ENCODE measurements at regions not wholly inside any gene's neighbourhood (a gene's known extent, or its start where the extent isn't known, plus 50 kb on each side); places are given as distances from the start of the nearest gene placed in this dataset.

DNA sequence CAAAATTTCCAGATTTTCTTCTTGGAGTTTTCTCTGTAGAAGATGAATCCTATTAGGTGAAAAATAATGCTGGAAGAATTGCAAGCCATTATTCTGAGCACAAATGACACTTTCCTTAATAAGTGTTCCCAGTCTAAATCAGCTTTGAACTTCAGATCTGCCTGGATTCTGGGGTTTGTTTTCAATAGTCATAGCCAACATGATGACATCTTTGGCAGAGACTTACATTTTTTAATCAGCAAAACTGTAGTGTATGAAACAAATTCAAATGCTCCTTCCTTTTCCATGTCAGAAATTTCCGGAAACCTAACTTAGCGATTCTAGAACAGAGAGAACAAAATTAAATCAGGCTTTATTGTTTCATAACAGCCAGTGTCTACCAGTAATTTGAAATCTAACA is 88.5 kb downstream of the TSPAN8 start:
- TF ChIP-seq CTCF (IDR thresholded peaks at IDR 0.05) (no peak), POLR2AphosphoS5 (IDR thresholded peaks at IDR 0.05) (no peak)
